ENCODE measurements at regions not wholly inside any gene's neighbourhood (a gene's known extent, or its start where the extent isn't known, plus 50 kb on each side); places are given as distances from the start of the nearest gene placed in this dataset.

DNA sequence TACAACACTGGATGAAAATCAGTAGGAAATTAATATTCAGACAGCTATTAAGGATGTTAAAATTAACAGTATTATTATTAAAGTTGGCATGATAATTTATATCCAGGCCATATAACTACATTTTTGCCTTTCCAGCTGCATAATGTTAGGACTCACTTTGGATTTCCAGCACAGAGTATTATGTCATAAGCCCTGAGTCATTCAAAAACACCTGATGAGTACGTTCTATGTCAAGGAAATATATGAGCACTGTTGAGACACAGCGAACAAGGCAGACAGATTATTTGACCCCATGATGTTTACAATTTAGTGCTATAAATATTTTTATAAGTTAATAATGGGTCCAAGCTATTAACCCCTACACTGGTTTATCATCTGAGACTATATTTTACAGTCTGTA is 59.8 kb upstream of the RIT2 start:
- no peak overlapping the region for H3K4me3 ChIP-seq (ENCODE audit: low read depth, low read length)
- TF ChIP-seq, protein P1, sequence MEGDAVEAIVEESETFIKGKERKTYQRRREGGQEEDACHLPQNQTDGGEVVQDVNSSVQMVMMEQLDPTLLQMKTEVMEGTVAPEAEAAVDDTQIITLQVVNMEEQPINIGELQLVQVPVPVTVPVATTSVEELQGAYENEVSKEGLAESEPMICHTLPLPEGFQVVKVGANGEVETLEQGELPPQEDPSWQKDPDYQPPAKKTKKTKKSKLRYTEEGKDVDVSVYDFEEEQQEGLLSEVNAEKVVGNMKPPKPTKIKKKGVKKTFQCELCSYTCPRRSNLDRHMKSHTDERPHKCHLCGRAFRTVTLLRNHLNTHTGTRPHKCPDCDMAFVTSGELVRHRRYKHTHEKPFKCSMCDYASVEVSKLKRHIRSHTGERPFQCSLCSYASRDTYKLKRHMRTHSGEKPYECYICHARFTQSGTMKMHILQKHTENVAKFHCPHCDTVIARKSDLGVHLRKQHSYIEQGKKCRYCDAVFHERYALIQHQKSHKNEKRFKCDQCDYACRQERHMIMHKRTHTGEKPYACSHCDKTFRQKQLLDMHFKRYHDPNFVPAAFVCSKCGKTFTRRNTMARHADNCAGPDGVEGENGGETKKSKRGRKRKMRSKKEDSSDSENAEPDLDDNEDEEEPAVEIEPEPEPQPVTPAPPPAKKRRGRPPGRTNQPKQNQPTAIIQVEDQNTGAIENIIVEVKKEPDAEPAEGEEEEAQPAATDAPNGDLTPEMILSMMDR (conservative IDR thresholded peaks at IDR 0.05; ENCODE audit: low read depth, low read length): no peak
- peak; percentile 17 for DNase-seq (ENCODE audit: low read depth)

DNA sequence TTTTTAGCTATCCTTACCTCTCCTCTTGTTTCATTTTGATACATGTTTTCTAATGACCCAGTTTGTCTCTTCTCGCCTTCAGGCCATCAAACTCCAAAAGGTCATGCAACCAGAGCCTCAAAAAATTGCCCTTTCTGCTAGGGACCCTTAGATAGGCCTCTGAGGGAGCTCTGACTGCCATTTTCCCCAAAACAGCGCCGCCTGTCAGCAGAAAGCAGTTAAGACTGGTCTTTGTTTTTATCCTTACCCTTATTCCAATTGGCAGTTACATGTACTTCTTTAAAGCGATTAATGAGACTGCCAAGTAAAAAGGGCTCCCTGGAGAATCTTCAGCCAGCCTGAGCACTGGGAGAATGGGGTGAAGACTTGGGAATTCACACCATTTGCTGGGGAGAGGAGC is 55.1 kb upstream of the RIT2 start:
- no peak for DNase-seq (ENCODE audit: low read depth)
- TF ChIP-seq, protein P1 (conservative IDR thresholded peaks at IDR 0.05; ENCODE audit: low read depth, low read length): no peak
- no peak overlapping the region for H3K4me3 ChIP-seq (ENCODE audit: low read depth, low read length)

Data from choroid plexus epithelial cell (primary cell).